B cell (primary cell): ENCODE measurements at regions not wholly inside any gene's neighbourhood (a gene's known extent, or its start where the extent isn't known, plus 50 kb on each side); places are given as distances from the start of the nearest gene placed in this dataset.

Experiments used
- ATAC-seq: fragments of 200-7000 bp; cut with Tn5 transposase; one replicate; pipeline ENCODE4 v1.10.0; 2021; ENCODE audit warnings: low read depth, mild to moderate bottlenecking, moderate number of reproducible peaks, moderate library complexity
- CTCF ChIA-PET: fragments of 350-600 bp; sonication (Branson Sonifier 250); formaldehyde crosslinking; loops from one replicate; lab custom pipeline; 2021; ENCODE audit warnings: antibody characterized with exemption, inconsistent platforms; lab: Charles Lee
- POLR2A ChIA-PET: fragments of 350-600 bp; sonication (Branson Sonifier 250); formaldehyde crosslinking; loops from one replicate; lab custom pipeline; 2021; ENCODE audit warnings: antibody characterized with exemption; lab: Charles Lee
- DNase-seq: peaks from one replicate; pipeline ENCODE4 v3.0.0; 2013
- H2AFZ ChIP-seq: 2 replicates; pipeline ENCODE4 v1.6.1; 2012; ENCODE audit warnings: mild to moderate bottlenecking, low read depth, low read length; ENCODE audit not compliant: insufficient read depth, poor library complexity, severe bottlenecking
- H3K27ac ChIP-seq, 2 donors: 1 replicate in 1 of 2; 2 replicates in 1 of 2; pipeline ENCODE4 v1.5.1; 2012 to 2013; ENCODE audit warnings: low read length in 2 of 2, mild to moderate bottlenecking in 2 of 2, moderate library complexity in 1 of 2
- H3K27me3 ChIP-seq, 4 experiments: fragments of 200-600 bp in 1 of 4; sonication (generic) in 1 of 4; replicated peaks in 1 of 4; 1 replicate in 2 of 4; 2 replicates in 2 of 4; pipeline versions ENCODE4 v1.6.1 to v1.7.0; 2013 to 2016; ENCODE audit warnings: low read length in 3 of 4, mild to moderate bottlenecking in 2 of 4, mixed read lengths in 1 of 4, moderate library complexity in 1 of 4; ENCODE audit not compliant: insufficient read depth in 4 of 4, control insufficient read depth in 3 of 4; ENCODE audit errors: control extremely low read depth in 1 of 4
- H3K36me3 ChIP-seq, 2 experiments: replicated peaks in 1 of 2; 1 replicate in 1 of 2; 2 replicates in 1 of 2; pipeline versions ENCODE4 v1.6.1 to v1.7.1; 2013; ENCODE audit warnings: low read length in 1 of 2; ENCODE audit not compliant: insufficient read depth in 2 of 2, control insufficient read depth in 1 of 2; ENCODE audit errors: control extremely low read depth in 1 of 2, extremely low read depth in 1 of 2
- H3K4me1 ChIP-seq, 2 donors: fragments of 200-600 bp in 1 of 2; sonication (generic) in 1 of 2; 1 replicate in 1 of 2; 2 replicates in 1 of 2; pipeline versions ENCODE4 v1.5.1 to v1.6.1; 2013 to 2017; ENCODE audit warnings: low read length in 2 of 2; ENCODE audit not compliant: control insufficient read depth in 2 of 2, insufficient read depth in 2 of 2
- H3K4me2 ChIP-seq: replicated peaks from 2 replicates; pipeline ENCODE3; 2012; ENCODE audit warnings: mild to moderate bottlenecking, low read depth, low read length; ENCODE audit not compliant: poor library complexity, severe bottlenecking
- H3K4me3 ChIP-seq, 5 experiments: fragments of 200-600 bp in 1 of 5; sonication (generic) in 1 of 5; 1 replicate in 3 of 5; 2 replicates in 2 of 5; pipeline versions ENCODE4 v1.5.1 to v1.7.0; 2011 to 2016; ENCODE audit warnings: low read length in 4 of 5, mild to moderate bottlenecking in 4 of 5, low read depth in 2 of 5, control low read depth in 1 of 5, moderate library complexity in 1 of 5; ENCODE audit not compliant: insufficient read depth in 1 of 5; ENCODE audit errors: control extremely low read depth in 1 of 5, extremely low read depth in 1 of 5
- H3K79me2 ChIP-seq: fragments of 200-600 bp; sonication (generic); one replicate; pipeline ENCODE4 v1.6.0; 2016; ENCODE audit warnings: low read length; ENCODE audit not compliant: control insufficient read depth, insufficient read depth
- H3K9ac ChIP-seq: fragments of 200-600 bp; sonication (generic); 2 replicates; pipeline ENCODE4 v1.6.1; 2017; ENCODE audit warnings: mild to moderate bottlenecking, low read length, moderate library complexity
- H3K9me3 ChIP-seq, 3 donors: one replicate each; pipeline versions ENCODE4 v1.6.1 to v1.7.1; 2013; ENCODE audit warnings: low read length in 2 of 3; ENCODE audit not compliant: control insufficient read depth in 2 of 3, insufficient read depth in 1 of 3; ENCODE audit errors: control extremely low read depth in 1 of 3
- H4K20me1 ChIP-seq: 2 replicates; pipeline ENCODE4 v1.6.0; 2012; ENCODE audit warnings: mild to moderate bottlenecking, low read length; ENCODE audit not compliant: insufficient read depth, control insufficient read depth, poor library complexity, severe bottlenecking
- H3K27ac Mint-ChIP-seq: one replicate; pipeline ENCODE4 v1.8.0; 2021; ENCODE audit warnings: mixed read lengths
- H3K27me3 Mint-ChIP-seq: one replicate; pipeline ENCODE4 v1.8.0; 2021; ENCODE audit warnings: mixed read lengths
- H3K4me1 Mint-ChIP-seq: one replicate; pipeline ENCODE4 v1.8.0; 2021; ENCODE audit warnings: mixed read lengths
- H3K4me3 Mint-ChIP-seq: one replicate; pipeline ENCODE4 v1.8.0; 2021; ENCODE audit warnings: mixed read lengths
- H3K9me3 Mint-ChIP-seq: one replicate; pipeline ENCODE4 v1.8.0; 2022; ENCODE audit warnings: mixed read lengths; ENCODE audit not compliant: insufficient read depth
- CTCF ChIP-seq: fragments of 200-600 bp; IDR thresholded peaks from one replicate; pipeline ENCODE4 v1.8.0; 2022; ENCODE audit warnings: antibody characterized with exemption, mild to moderate bottlenecking
- EZH2 ChIP-seq: IDR thresholded peaks from 2 replicates; pipeline ENCODE4 v1.6.1; 2012; ENCODE audit warnings: borderline replicate concordance, low read depth, mild to moderate bottlenecking, moderate library complexity, low read length; ENCODE audit not compliant: insufficient read depth, poor library complexity, severe bottlenecking
- WGBS: methylation state at CpG from one replicate; pipeline ENCODE4 v1.1.5; 2013; ENCODE audit warnings: missing lambda C conversion rate; ENCODE audit not compliant: insufficient coverage; 5-methylcytosine and 5-hydroxymethylcytosine counted together
- intact Hi-C: fragments of 100-400 bp; cut with micrococcal nuclease; formaldehyde crosslinking; loops from one replicate; pipeline ENCODE4 v1.10.0; 2022

GRCh38 chr2:83051538-83052170 lies 1407.4 kb downstream of the SUCLG1 start:
- ChIA-PET CTCF (no interaction called here), POLR2A (no interaction called here)
- Mint-ChIP-seq H3K27ac (no peak overlapping the region), H3K27me3 (no peaks in the 10 kb centered on the region), H3K4me3 (no peak overlapping the region), H3K9me3 (no peaks in the 10 kb centered on the region), H3K4me1 (no peaks in the 10 kb centered on the region)
- Histone ChIP-seq H3K27ac (no peak overlapping the region), H3K36me3 (no peaks in the 10 kb centered on the region), H3K9ac (no peak overlapping the region), H3K4me2 (no peak overlapping the region), H3K27me3 (no peaks in the 10 kb centered on the region), H3K4me1 (no peaks in the 10 kb centered on the region), H2AFZ (no peak overlapping the region), H4K20me1 (no peaks in the 10 kb centered on the region), H3K79me2 (no peaks in the 10 kb centered on the region), H3K4me3 (no peak overlapping the region), H3K9me3 (peaks cover 0 to 8% (median 0%) of the 10 kb centered on the region in 3 donors)
- no peak for TF ChIP-seq CTCF
- TF ChIP-seq EZH2, result no peak
- DNase-seq (no peak), ATAC-seq (no peak)
- 73% methylated on average over 3 of the region's 6 CpGs for WGBS
- intact Hi-C loops, result no loop called here

- no peak for ATAC-seq
- Mint-ChIP-seq H3K27ac (no peak overlapping the region), H3K27me3 (no peaks in the 10 kb centered on the region), H3K4me3 (no peak overlapping the region), H3K4me1 (no peaks in the 10 kb centered on the region), H3K9me3 (peaks cover 3% of the 10 kb centered on the region)
- ChIA-PET CTCF (no interaction called here), POLR2A (no interaction called here)
- peaks cover 0 to 1% (median 0%) of the 10 kb centered on the region in 3 donors for H3K9me3 ChIP-seq
- H3K4me3 ChIP-seq, result no peak overlapping the region
- no peak overlapping the region for H3K9ac ChIP-seq
- no peak for DNase-seq
- no peak overlapping the region for H3K4me2 ChIP-seq
- H3K79me2 ChIP-seq, result no peaks in the 10 kb centered on the region
- WGBS, result no CpG with 5 or more reads among the region's 1 CpG
- H3K4me1 ChIP-seq, result no peaks in the 10 kb centered on the region
- TF ChIP-seq EZH2, result no peak
- TF ChIP-seq CTCF, result no peak
- H3K27me3 ChIP-seq, result no peaks in the 10 kb centered on the region
- no peaks in the 10 kb centered on the region for H3K36me3 ChIP-seq
- intact Hi-C loops, result no loop called here
- H2AFZ ChIP-seq, result no peak overlapping the region
- no peaks in the 10 kb centered on the region for H4K20me1 ChIP-seq
- no peak overlapping the region for H3K27ac ChIP-seq
Observed at GRCh38 chr2:83042053-83042452, 1417.0 kb downstream of the SUCLG1 start.
